ENCODE measurements at regions not wholly inside any gene's neighbourhood (a gene's known extent, or its start where the extent isn't known, plus 50 kb on each side); places are given as distances from the start of the nearest gene placed in this dataset.

DNA sequence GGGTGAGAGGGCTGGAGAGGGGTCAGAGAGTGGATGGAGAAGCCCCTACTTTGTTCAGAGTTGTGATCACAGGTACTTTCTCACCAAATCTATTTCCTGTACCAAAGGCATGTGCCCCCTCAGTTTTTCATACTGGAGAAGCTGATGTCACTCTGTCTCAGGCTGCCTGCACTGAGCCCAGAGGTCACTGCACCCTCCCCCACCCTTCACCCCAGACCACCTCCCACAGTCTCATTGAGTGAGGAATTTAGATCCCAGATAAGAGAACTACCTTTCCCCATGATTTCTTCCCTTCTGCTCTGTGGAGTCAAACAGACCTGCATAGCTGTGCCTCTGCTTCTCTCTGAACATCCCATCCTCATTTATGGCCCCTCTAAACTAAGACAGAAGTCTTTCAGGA lies 140.0 kb upstream of the IRX6 start:
- no TSS peak for BruUV-seq (replicated peaks)
- H3K4me3 ChIP-seq: no peak overlapping the region
- no peaks in the 10 kb centered on the region for H3F3A ChIP-seq (ENCODE audit: insufficient read depth, low read depth)
- H4K20me1 ChIP-seq (ENCODE audit: insufficient read depth): no peaks in the 10 kb centered on the region
- no peak for TF ChIP-seq EZH2 (IDR thresholded peaks at IDR 0.05; ENCODE audit: low read depth)
- TF ChIP-seq, protein P1, sequence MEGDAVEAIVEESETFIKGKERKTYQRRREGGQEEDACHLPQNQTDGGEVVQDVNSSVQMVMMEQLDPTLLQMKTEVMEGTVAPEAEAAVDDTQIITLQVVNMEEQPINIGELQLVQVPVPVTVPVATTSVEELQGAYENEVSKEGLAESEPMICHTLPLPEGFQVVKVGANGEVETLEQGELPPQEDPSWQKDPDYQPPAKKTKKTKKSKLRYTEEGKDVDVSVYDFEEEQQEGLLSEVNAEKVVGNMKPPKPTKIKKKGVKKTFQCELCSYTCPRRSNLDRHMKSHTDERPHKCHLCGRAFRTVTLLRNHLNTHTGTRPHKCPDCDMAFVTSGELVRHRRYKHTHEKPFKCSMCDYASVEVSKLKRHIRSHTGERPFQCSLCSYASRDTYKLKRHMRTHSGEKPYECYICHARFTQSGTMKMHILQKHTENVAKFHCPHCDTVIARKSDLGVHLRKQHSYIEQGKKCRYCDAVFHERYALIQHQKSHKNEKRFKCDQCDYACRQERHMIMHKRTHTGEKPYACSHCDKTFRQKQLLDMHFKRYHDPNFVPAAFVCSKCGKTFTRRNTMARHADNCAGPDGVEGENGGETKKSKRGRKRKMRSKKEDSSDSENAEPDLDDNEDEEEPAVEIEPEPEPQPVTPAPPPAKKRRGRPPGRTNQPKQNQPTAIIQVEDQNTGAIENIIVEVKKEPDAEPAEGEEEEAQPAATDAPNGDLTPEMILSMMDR (conservative IDR thresholded peaks at IDR 0.05): no peak
- H3K4me1 ChIP-seq (replicated peaks; ENCODE audit: insufficient read depth): no peaks in the 10 kb centered on the region
- H3K9me2 ChIP-seq (ENCODE audit: insufficient read depth): no peaks in the 10 kb centered on the region
- CTCF ChIA-PET: no interaction called here
- no peak for DNase-seq
- H2AFZ ChIP-seq: no peak overlapping the region
- POLR2A ChIA-PET (ENCODE audit: unreplicated experiment): no interaction called here
- H3K36me3 ChIP-seq (ENCODE audit: low read depth): no peaks in the 10 kb centered on the region
- no peak overlapping the region for H3K4me2 ChIP-seq
- H3K27me3 ChIP-seq (ENCODE audit: insufficient read depth, low read depth): peaks cover 67% of the 10 kb centered on the region
- no peaks in the 10 kb centered on the region for H3K79me2 ChIP-seq (ENCODE audit: low read depth)
- H3K27ac ChIP-seq: no peak overlapping the region
- no peaks in the 10 kb centered on the region for H3K9me3 ChIP-seq (ENCODE audit: insufficient read depth, low read depth)
- intact Hi-C loops (cut with micrococcal nuclease; ENCODE audit: unreplicated experiment): no loop called here

DNA sequence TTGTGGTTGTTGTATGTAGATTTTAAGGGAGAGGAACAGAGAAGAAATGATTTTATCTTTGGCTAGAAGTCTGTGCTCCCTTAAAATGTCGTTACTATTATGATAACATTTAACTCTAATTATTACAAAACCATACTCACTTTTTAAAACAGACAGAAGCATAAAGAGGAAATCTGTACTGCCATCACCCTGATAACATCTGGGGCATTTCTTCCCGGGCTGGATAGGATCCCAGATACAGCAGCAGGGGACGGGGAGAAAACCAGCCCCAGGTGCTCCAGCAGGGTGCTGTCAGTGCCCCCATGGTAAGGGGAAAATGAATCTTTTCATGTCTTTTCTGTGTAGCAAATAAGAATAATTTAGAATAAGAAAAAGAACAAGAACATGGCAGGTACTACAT lies 139.4 kb upstream of the IRX6 start:
- Histone ChIP-seq H3K4me1 (replicated peaks; ENCODE audit: insufficient read depth) (no peaks in the 10 kb centered on the region), H3K4me2 (no peak overlapping the region), H3K79me2 (ENCODE audit: low read depth) (no peaks in the 10 kb centered on the region), H3K27me3 (ENCODE audit: insufficient read depth, low read depth) (peaks cover 70% of the 10 kb centered on the region), H3K9me2 (ENCODE audit: insufficient read depth) (no peaks in the 10 kb centered on the region), H2AFZ (no peak overlapping the region), H3K9me3 (ENCODE audit: insufficient read depth, low read depth) (no peaks in the 10 kb centered on the region), H3F3A (ENCODE audit: insufficient read depth, low read depth) (no peaks in the 10 kb centered on the region), H3K36me3 (ENCODE audit: low read depth) (no peaks in the 10 kb centered on the region), H3K27ac (no peak overlapping the region), H4K20me1 (ENCODE audit: insufficient read depth) (no peaks in the 10 kb centered on the region), H3K4me3 (no peak overlapping the region)
- ChIA-PET POLR2A (ENCODE audit: unreplicated experiment) (no interaction called here), CTCF (no interaction called here)
- intact Hi-C loops (cut with micrococcal nuclease; ENCODE audit: unreplicated experiment): no loop called here
- DNase-seq: no peak
- TF ChIP-seq, protein P1 (conservative IDR thresholded peaks at IDR 0.05): no peak
- no peak for TF ChIP-seq EZH2 (IDR thresholded peaks at IDR 0.05; ENCODE audit: low read depth)
- BruUV-seq (replicated peaks): no TSS peak

DNA sequence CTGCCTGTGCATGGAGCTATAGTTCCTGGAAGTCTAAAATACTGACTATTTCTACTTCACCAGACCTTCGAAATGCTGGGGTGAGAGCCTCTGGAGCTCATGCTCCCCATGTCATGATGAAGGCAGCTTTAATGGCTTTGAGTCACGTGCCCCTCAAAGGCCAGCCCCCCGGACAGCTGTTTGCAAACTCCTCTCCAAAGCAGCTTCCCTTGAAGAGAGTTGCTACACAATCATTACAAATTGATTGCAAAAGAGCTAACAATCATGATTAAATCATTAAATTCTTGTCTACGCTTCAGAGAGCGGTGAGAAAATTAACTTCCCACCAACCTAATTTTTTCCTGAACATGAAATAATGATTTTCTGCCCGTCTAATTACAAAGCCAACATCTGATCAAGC lies 134.8 kb upstream of the IRX6 start:
- Histone ChIP-seq H3K9me3 (ENCODE audit: insufficient read depth, low read depth) (no peaks in the 10 kb centered on the region), H3K27me3 (ENCODE audit: insufficient read depth, low read depth) (peaks cover 60% of the 10 kb centered on the region), H3K4me3 (no peak overlapping the region), H3K9me2 (ENCODE audit: insufficient read depth) (no peaks in the 10 kb centered on the region), H3K4me1 (replicated peaks; ENCODE audit: insufficient read depth) (no peaks in the 10 kb centered on the region), H2AFZ (no peak overlapping the region), H3K4me2 (no peak overlapping the region), H3K36me3 (ENCODE audit: low read depth) (no peaks in the 10 kb centered on the region), H3F3A (ENCODE audit: insufficient read depth, low read depth) (no peaks in the 10 kb centered on the region), H4K20me1 (ENCODE audit: insufficient read depth) (no peaks in the 10 kb centered on the region), H3K79me2 (ENCODE audit: low read depth) (no peaks in the 10 kb centered on the region), H3K27ac (no peak overlapping the region)
- intact Hi-C loops (cut with micrococcal nuclease; ENCODE audit: unreplicated experiment): no loop called here
- no TSS peak for BruUV-seq (replicated peaks)
- TF ChIP-seq, protein P1 (conservative IDR thresholded peaks at IDR 0.05): no peak
- no peak for TF ChIP-seq EZH2 (IDR thresholded peaks at IDR 0.05; ENCODE audit: low read depth)
- ChIA-PET CTCF (no interaction called here), POLR2A (ENCODE audit: unreplicated experiment) (no interaction called here)
- DNase-seq: no peak
